Heart right ventricle (tissue), 16 donors: ENCODE measurements at regions not wholly inside any gene's neighbourhood (a gene's known extent, or its start where the extent isn't known, plus 50 kb on each side); places are given as distances from the start of the nearest gene placed in this dataset.

Experiments
- ATAC-seq, 8 donors: fragments of 200-7000 bp; cut with Tn5 transposase; one replicate each; pipeline ENCODE4 v1.9.1; 2020; ENCODE audit warnings: mild to moderate bottlenecking in 8 of 8, moderate library complexity in 8 of 8, moderate number of reproducible peaks in 1 of 8
- DNase-seq, 2 donors: peaks; one replicate each; pipeline ENCODE4 v3.0.0-alpha.2; 2020
- H3K27ac ChIP-seq, 10 donors: fragments of 200-600 bp; sonication (generic) in 2 of 10; one replicate each; pipeline versions ENCODE4 v1.5.0 to v1.8.0; 2020 to 2022; ENCODE audit warnings: mild to moderate bottlenecking in 3 of 10
- H3K27me3 ChIP-seq, 7 donors: fragments of 200-600 bp; one replicate each; pipeline ENCODE4 v1.8.0; 2021 to 2022; ENCODE audit warnings: mild to moderate bottlenecking in 2 of 7
- H3K36me3 ChIP-seq, 9 donors: fragments of 200-600 bp; sonication (generic) in 1 of 9; one replicate each; pipeline versions ENCODE4 v1.5.0 to v1.8.0; 2020 to 2022; ENCODE audit warnings: mild to moderate bottlenecking in 2 of 9
- H3K4me1 ChIP-seq, 9 donors: fragments of 200-600 bp; sonication (generic) in 1 of 9; one replicate each; pipeline versions ENCODE4 v1.5.0 to v1.8.0; 2020 to 2022; ENCODE audit warnings: mild to moderate bottlenecking in 4 of 9
- H3K4me3 ChIP-seq, 10 donors: fragments of 200-600 bp; sonication (generic) in 2 of 10; one replicate each; pipeline versions ENCODE4 v1.5.0 to v1.8.0; 2020 to 2022; ENCODE audit warnings: mild to moderate bottlenecking in 7 of 10, moderate library complexity in 2 of 10
- H3K9me3 ChIP-seq, 11 donors: fragments of 200-600 bp in 10 of 11; sonication (generic) in 2 of 11; one replicate each; pipeline versions ENCODE4 v1.5.0 to v1.8.0; 2013 to 2022; ENCODE audit warnings: mild to moderate bottlenecking in 2 of 11, control low read depth in 1 of 11, moderate library complexity in 1 of 11
- WGBS, 2 donors: extraction: QIAGEN DNeasy Blood & Tissue Kit; methylation state at CpG; one replicate each; pipeline ENCODE4 v1.1.7; 2013; ENCODE audit warnings: inconsistent platforms in 1 of 2; 5-methylcytosine and 5-hydroxymethylcytosine counted together
- intact Hi-C, 10 donors: fragments of 100-400 bp; cut with DNase I; formaldehyde crosslinking; loops; one replicate each; pipeline versions ENCODE4 v1.11.1 to v1.14.2; 2022
- TF ChIP-seq, protein P1 (sequence below), 9 donors: fragments of 200-600 bp; sonication (generic) in 2 of 9; IDR thresholded peaks; one replicate each; pipeline versions ENCODE4 v1.5.0 to v1.8.0; 2021 to 2022; ENCODE audit warnings: antibody characterized with exemption in 9 of 9, mild to moderate bottlenecking in 5 of 9, moderate library complexity in 1 of 9
- donor health status: Arrhythmogenic right ventricular cardiomyopathy.
- donor health status: ischemic (EF 13 %, LVEDD 7.1; RV severe dilation, severe dysfunction).
- donor health status: healthy with polysubstance abuse.
- donor health status: DM: no; HTN: yes; CAD: no.
- donor health status: DM: no; HTN: no; CAD: no.
- donor health status: ischemic (EF 25% LVEDD 6.9; RV normal size, moderate dysfunction).
- donor health status: ischemic (EF 25% LVEDD 5.7; RV mildly dilated, moderate dysfunction).
- donor health status: healthy.
- donor health status: DM: yes; HTN: yes; CAD: no.
- donor health status: Ischemic cardiomyopathy.
- donor health status: ischemic (EF 35%, LVEDD 5.7; RV mildly dilated, moderate dysfunction).
- donor health status: nonischemic (EF 11% LVEDD 7.7; RV severe dilation, severe dysfunction).
- donor health status: DM: yes; HTN: yes; CAD: no.
- donor health status: PGD.
- donor health status: ischemic (EF 29% LVEDD 5.4; RV normal size, mild dysfunction).
- donor health status: nonischemic (EF 23%, LVEDD 6.1; RV moderate dilation, normal function).

DNA sequence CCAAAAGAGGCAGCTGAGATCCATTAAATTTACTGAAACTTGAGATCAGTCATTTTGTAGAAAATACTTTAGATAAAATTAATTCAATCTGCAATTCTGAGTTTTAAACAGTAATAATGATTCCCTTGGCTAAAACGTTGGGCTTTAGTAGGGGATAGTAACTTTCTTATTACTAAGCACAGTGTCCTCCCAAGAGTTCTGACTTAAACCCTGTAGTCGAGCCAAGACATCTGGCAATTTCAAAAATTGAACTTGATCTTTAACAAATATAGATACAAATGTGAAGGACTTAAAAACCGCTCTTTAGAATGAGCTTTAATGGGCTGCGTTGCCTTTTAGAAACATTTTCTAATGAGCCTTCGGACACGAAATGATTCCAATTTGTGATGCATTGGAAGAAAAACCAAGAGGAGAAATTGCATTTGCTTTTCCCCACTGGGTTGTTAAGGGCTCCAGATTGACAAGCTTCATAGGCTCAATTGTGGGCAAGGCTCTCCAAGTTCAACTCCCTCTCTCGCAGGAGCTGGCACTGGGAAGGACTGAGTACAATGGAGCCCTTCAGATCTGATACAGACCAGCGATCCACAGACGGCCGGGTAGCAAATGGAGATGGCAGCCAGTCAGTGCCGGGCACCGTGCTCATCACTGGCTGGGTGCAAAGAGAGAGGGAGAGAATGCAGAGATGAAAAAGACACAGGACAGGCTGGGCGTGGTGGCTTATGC, 921.3 kb upstream of the AUTS2 start:
- Histone ChIP-seq H3K4me3 (no peak overlapping the region), H3K27me3 (no peaks in the 10 kb centered on the region), H3K36me3 (no peaks in the 10 kb centered on the region), H3K4me1 (no peaks in the 10 kb centered on the region), H3K9me3 (peaks cover 0 to 32% (median 2%) of the 10 kb centered on the region in 11 donors), H3K27ac (no peak overlapping the region)
- DNase-seq: no peak
- peak in 1 of 8 donors; percentile 55 for ATAC-seq
- TF ChIP-seq, protein P1, sequence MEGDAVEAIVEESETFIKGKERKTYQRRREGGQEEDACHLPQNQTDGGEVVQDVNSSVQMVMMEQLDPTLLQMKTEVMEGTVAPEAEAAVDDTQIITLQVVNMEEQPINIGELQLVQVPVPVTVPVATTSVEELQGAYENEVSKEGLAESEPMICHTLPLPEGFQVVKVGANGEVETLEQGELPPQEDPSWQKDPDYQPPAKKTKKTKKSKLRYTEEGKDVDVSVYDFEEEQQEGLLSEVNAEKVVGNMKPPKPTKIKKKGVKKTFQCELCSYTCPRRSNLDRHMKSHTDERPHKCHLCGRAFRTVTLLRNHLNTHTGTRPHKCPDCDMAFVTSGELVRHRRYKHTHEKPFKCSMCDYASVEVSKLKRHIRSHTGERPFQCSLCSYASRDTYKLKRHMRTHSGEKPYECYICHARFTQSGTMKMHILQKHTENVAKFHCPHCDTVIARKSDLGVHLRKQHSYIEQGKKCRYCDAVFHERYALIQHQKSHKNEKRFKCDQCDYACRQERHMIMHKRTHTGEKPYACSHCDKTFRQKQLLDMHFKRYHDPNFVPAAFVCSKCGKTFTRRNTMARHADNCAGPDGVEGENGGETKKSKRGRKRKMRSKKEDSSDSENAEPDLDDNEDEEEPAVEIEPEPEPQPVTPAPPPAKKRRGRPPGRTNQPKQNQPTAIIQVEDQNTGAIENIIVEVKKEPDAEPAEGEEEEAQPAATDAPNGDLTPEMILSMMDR (IDR thresholded peaks at IDR 0.05): no peak
- intact Hi-C loops: no loop called here
- WGBS, 2 donors: 68% methylated on average over 13 of the region's 13 CpGs

DNA sequence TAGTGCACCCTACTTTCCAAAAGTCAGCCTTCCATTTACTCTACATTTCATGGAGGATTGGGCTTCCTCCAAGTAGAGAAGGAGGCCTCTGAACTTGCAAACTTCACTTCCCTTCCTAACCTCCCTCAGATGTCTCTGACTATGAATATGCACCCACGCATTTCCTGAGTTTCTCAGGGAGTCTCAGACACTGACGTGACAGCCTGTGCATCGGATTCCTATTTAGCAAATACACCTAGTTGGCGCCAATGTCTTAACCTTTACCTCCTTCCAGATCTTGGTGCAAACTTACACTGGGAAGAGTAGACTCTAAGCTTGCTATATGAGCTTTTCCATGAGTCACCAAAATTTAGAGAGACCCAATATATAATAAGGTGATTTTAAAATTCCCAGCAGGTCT, 920.1 kb upstream of the AUTS2 start:
- Histone ChIP-seq H3K9me3 (peaks cover 0 to 32% (median 2%) of the 10 kb centered on the region in 11 donors), H3K27ac (no peak overlapping the region), H3K36me3 (no peaks in the 10 kb centered on the region), H3K4me1 (no peaks in the 10 kb centered on the region), H3K27me3 (no peaks in the 10 kb centered on the region), H3K4me3 (no peak overlapping the region)
- ATAC-seq (no peak), DNase-seq (no peak)
- 59 to 76% methylated on average over 4 of the region's 4 CpGs for WGBS, 2 donors
- intact Hi-C loops: no loop called here
- TF ChIP-seq, protein P1 (IDR thresholded peaks at IDR 0.05): no peak

DNA sequence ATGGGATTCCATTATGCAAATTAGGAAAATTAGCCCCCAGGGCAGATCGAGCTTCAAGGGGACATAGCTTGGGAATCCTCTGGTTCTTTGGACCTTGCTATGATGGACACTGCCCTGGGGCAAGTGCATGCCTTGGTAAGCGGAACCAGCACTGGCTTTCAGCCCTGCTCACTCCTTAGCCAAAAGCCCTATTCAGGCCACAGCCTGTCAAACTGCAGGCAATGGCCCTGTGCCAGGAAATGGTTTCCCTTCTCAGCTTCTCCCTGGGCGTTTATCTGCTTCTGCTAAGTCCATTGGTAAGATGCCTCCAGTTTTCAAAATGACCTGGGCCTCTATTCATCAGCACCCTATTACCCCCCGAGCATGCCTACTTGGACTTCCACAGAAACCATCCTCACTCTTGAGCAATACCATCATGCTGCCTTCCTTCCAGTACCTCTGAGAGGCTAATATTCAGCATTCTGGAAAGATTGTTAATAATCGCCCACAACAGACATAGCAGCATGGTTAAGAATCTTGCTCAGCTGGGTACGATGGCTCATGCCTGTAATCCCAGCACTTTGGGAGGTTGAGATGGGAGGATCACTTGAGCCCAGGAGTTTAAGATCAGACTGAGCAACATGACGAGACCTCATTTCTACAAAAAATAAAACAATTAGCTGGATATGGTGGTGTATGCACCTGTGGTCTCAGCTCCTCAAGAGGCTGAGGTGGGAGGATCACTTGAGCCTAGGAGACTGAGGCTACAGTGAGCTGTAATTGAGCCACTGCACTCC, 918.6 kb upstream of the AUTS2 start:
- Histone ChIP-seq H3K27me3 (no peaks in the 10 kb centered on the region), H3K4me3 (no peak overlapping the region), H3K4me1 (no peaks in the 10 kb centered on the region), H3K36me3 (no peaks in the 10 kb centered on the region), H3K9me3 (peaks cover 0 to 32% (median 0%) of the 10 kb centered on the region in 11 donors), H3K27ac (no peak overlapping the region)
- intact Hi-C loops: no loop called here
- TF ChIP-seq, protein P1 (IDR thresholded peaks at IDR 0.05): no peak
- ATAC-seq: no peak
- 76 to 82% methylated on average over 7 of the region's 7 CpGs for WGBS, 2 donors
- DNase-seq: peak in 1 of 2 donors; percentile 7

DNA sequence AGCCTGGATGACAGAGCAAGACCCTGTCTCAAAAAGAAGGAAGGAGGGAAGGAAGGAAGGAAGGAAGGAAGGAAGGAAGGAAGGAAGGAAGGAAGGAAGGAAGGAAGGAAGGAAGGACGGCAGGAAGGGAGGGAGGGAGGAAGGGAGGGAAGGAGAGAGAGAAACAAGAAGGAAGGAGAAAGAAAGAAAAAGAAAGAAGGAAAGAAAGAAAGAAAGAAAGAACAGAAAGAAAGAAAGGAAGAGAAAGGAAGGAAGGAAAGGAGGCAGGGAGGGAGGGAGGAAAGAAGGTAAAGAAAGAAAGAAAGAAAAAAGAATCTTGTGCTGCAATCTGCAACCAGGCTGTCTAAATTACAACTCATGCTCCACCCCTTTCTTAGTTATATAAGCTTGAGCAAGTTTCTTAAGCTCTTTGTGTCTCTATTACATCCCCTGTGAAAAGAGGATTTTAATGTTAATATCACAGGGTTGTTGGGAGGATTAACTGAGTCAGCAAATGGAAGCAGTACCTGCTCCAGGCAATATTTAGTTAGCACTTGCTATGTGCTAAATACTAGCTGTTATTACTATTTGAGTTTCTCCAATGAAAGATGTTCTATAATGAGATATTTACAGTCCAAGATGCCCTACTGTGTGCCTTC, 917.9 kb upstream of the AUTS2 start:
- intact Hi-C loops: no loop called here

More for the DNA sequence above, 917.9 kb upstream of the AUTS2 start:
- TF ChIP-seq, protein P1 (IDR thresholded peaks at IDR 0.05): no peak
- no peak for ATAC-seq
- H3K27ac ChIP-seq: no peak overlapping the region
- no peak for DNase-seq
- H3K4me3 ChIP-seq: no peak overlapping the region
- H3K36me3 ChIP-seq: no peaks in the 10 kb centered on the region
- H3K9me3 ChIP-seq: peaks cover 0 to 27% (median 0%) of the 10 kb centered on the region in 11 donors
- WGBS, 2 donors: 71 to 77% methylated on average over 1 of the region's 1 CpG
- H3K27me3 ChIP-seq: no peaks in the 10 kb centered on the region
- H3K4me1 ChIP-seq: no peaks in the 10 kb centered on the region
